RPMI7951 (cell line): ENCODE measurements at regions not wholly inside any gene's neighbourhood (a gene's known extent, or its start where the extent isn't known, plus 50 kb on each side); places are given as distances from the start of the nearest gene placed in this dataset.

Experiments
- DNase-seq: peaks from one replicate; pipeline ENCODE4 v3.0.0-alpha.2; 2012; ENCODE audit warnings: low read depth

DNA sequence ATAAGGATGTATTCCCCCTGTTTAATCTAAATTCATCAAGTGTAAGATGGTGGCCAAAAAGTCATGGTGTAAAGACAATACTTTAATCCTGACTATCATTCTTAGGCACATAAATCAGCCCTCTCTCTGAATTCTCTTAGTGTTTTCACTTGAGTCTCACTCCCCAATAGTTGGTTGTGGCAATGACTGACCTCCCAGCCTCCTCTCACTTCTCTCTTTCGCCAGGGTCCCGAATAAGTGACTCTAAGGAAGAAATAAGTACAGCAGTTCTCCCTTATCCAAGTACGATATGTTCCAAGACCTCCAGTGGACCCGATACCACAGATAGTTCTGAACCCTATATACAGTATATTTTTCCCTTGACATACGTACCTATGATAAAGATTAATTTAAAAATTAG lies 335.3 kb downstream of the MAF start:
- DNase-seq: no peak

DNA sequence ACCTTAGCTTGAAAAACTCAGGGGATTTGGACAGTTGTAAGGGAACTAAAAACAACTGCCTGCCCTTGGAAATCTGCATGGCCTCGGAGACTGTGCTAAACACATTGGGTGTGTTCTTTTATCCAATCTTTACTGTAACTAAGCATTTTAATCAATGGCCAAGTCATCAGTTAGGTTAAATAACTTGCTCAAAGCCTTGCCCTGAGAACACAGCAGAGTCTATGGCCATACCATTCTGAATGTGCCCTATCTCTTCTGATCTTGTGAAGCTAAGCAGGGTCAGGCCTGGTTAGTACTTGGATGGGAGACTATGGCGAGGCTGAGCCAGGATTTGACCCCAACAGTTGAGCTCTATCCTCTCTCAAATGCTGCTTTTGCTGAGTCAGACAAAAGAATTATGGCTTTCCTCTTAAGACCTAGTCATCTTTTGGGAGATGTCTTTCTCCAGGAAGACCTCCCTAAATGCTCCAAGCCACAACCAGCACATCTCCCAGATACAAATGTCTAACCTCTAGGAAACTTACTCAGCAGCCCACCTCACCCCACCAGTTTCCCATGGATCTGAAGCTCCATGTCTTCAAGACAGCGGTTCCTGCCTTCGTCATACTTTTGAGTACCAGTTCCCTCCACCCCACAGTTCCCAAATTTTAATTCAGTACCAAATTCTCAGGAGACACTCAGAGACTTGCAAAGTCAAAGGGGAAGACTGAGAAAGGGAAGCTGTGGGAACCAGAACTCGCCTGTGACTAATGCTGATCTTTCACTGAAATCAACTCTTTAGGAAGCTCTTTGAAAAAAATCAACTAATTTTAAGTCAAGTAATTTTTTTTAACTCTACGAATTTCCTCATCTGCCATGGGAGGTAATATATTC lies 336.1 kb downstream of the MAF start:
- no peak for DNase-seq

DNA sequence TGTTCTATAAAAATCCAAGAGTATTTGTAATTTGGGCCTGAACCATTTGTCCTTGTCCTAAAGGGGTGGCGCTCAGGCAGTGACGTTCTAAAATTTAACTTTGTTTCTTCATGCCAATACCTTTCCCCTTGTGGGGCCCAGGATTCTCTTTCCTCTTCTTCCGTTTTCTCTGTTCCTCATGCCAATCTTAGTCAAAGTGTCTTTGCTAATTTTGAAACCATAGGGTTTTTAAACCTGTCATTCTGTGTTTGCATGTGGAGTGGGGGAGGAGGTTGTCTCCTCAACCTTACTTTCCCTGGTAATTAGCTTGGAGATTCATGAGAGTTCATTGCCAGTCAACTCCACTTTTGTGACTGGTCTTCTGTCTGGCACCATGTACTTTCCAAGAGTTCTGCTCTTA lies 337.1 kb downstream of the MAF start:
- DNase-seq: no peak
